SJSA1 (cell line): ENCODE measurements at regions not wholly inside any gene's neighbourhood (a gene's known extent, or its start where the extent isn't known, plus 50 kb on each side); places are given as distances from the start of the nearest gene placed in this dataset.
A peak's percentile ranks its signal among the peaks of the same experiment; 100 is the strongest.

Source experiments
- DNase-seq, 2 experiments: peaks; one replicate each; pipeline ENCODE4 v3.0.0-alpha.2; 2015 to 2020; ENCODE audit warnings: low spot score in 2 of 2, low read depth in 1 of 2
- H3K27ac ChIP-seq: fragments of 250-450 bp; sonication (Bioruptor Pico); 2 replicates; pipeline ENCODE4 v1.5.1; 2020; ENCODE audit warnings: mild to moderate bottlenecking, moderate library complexity
- H3K27me3 ChIP-seq: fragments of 250-450 bp; sonication (Bioruptor Pico); replicated peaks from 2 replicates; pipeline ENCODE4 v1.5.1; 2020; ENCODE audit warnings: mild to moderate bottlenecking, moderate library complexity
- H3K36me3 ChIP-seq: fragments of 250-450 bp; sonication (Bioruptor Pico); 2 replicates; pipeline ENCODE4 v1.5.1; 2020; ENCODE audit warnings: mild to moderate bottlenecking
- H3K4me1 ChIP-seq: fragments of 250-450 bp; sonication (Bioruptor Pico); replicated peaks from 2 replicates; pipeline ENCODE4 v1.6.1; 2021; ENCODE audit warnings: mild to moderate bottlenecking
- H3K4me3 ChIP-seq: fragments of 250-450 bp; sonication (Bioruptor Pico); 2 replicates; pipeline ENCODE4 v1.5.1; 2020; ENCODE audit warnings: mild to moderate bottlenecking
- H3K9me3 ChIP-seq: fragments of 250-450 bp; sonication (Bioruptor Pico); replicated peaks from 2 replicates; pipeline ENCODE4 v1.5.1; 2020; ENCODE audit warnings: mild to moderate bottlenecking

- no peak overlapping the region for H3K27ac ChIP-seq
- no peaks in the 10 kb centered on the region for H3K36me3 ChIP-seq
- H3K4me1 ChIP-seq, result no peaks in the 10 kb centered on the region
- no peaks in the 10 kb centered on the region for H3K27me3 ChIP-seq
- no peak overlapping the region for H3K4me3 ChIP-seq
- no peak for DNase-seq
- no peaks in the 10 kb centered on the region for H3K9me3 ChIP-seq
Observed at GRCh38 chr3:43907508-43907858, 216.7 kb downstream of the ABHD5 start.

GRCh38 chr3:43908456-43908855 lies 217.7 kb downstream of the ABHD5 start:
- no peaks in the 10 kb centered on the region for H3K4me1 ChIP-seq
- H3K27me3 ChIP-seq, result no peaks in the 10 kb centered on the region
- no peak overlapping the region for H3K4me3 ChIP-seq
- no peak overlapping the region for H3K27ac ChIP-seq
- no peaks in the 10 kb centered on the region for H3K9me3 ChIP-seq
- H3K36me3 ChIP-seq, result no peaks in the 10 kb centered on the region
- DNase-seq, result no peak

GRCh38 chr3:43909149-43909548 lies 218.4 kb downstream of the ABHD5 start:
- no peak overlapping the region for H3K27ac ChIP-seq
- no peaks in the 10 kb centered on the region for H3K9me3 ChIP-seq
- no peak overlapping the region for H3K4me3 ChIP-seq
- no peaks in the 10 kb centered on the region for H3K36me3 ChIP-seq
- DNase-seq, result no peak
- H3K4me1 ChIP-seq, result no peaks in the 10 kb centered on the region
- no peaks in the 10 kb centered on the region for H3K27me3 ChIP-seq

GRCh38 chr3:43910750-43911149 lies 220.0 kb downstream of the ABHD5 start:
- H3K4me1 ChIP-seq, result no peaks in the 10 kb centered on the region
- H3K27me3 ChIP-seq, result no peaks in the 10 kb centered on the region
- no peak overlapping the region for H3K4me3 ChIP-seq
- no peak for DNase-seq
- H3K9me3 ChIP-seq, result no peaks in the 10 kb centered on the region
- H3K27ac ChIP-seq, result no peak overlapping the region
- no peaks in the 10 kb centered on the region for H3K36me3 ChIP-seq

- H3K9me3 ChIP-seq, result no peaks in the 10 kb centered on the region
- no peak overlapping the region for H3K27ac ChIP-seq
- no peaks in the 10 kb centered on the region for H3K36me3 ChIP-seq
- no peaks in the 10 kb centered on the region for H3K27me3 ChIP-seq
- H3K4me3 ChIP-seq, result no peak overlapping the region
- no peak for DNase-seq
- no peaks in the 10 kb centered on the region for H3K4me1 ChIP-seq
Observed at GRCh38 chr3:43913036-43913948, 222.6 kb downstream of the ABHD5 start.

- H3K27ac ChIP-seq, result no peak overlapping the region
- no peak overlapping the region for H3K4me3 ChIP-seq
- DNase-seq, result no peak
Observed at GRCh38 chr3:43914269-43914668, 223.5 kb downstream of the ABHD5 start.

GRCh38 chr3:43915546-43915945 lies 224.8 kb downstream of the ABHD5 start:
- no peak overlapping the region for H3K27ac ChIP-seq
- no peak overlapping the region for H3K4me3 ChIP-seq
- no peaks in the 10 kb centered on the region for H3K36me3 ChIP-seq
- DNase-seq, result no peak
- H3K9me3 ChIP-seq, result no peaks in the 10 kb centered on the region
- H3K27me3 ChIP-seq, result no peaks in the 10 kb centered on the region
- no peaks in the 10 kb centered on the region for H3K4me1 ChIP-seq

More at GRCh38 chr3:43914269-43914668, 223.5 kb downstream of the ABHD5 start:
- Histone ChIP-seq H3K9me3 (no peaks in the 10 kb centered on the region), H3K27me3 (no peaks in the 10 kb centered on the region), H3K4me1 (no peaks in the 10 kb centered on the region), H3K36me3 (no peaks in the 10 kb centered on the region)

- Histone ChIP-seq H3K36me3 (no peaks in the 10 kb centered on the region), H3K9me3 (no peaks in the 10 kb centered on the region), H3K4me3 (no peak overlapping the region), H3K27ac (no peak overlapping the region), H3K4me1 (no peaks in the 10 kb centered on the region), H3K27me3 (no peaks in the 10 kb centered on the region)
- DNase-seq, result no peak
Observed at GRCh38 chr3:43917361-43917760, 226.6 kb downstream of the ABHD5 start.

- no peaks in the 10 kb centered on the region for H3K27me3 ChIP-seq
- no peaks in the 10 kb centered on the region for H3K9me3 ChIP-seq
- H3K27ac ChIP-seq, result no peak overlapping the region
- H3K4me3 ChIP-seq, result no peak overlapping the region
- H3K4me1 ChIP-seq, result no peaks in the 10 kb centered on the region
- no peaks in the 10 kb centered on the region for H3K36me3 ChIP-seq
- DNase-seq, result no peak
Observed at GRCh38 chr3:43919029-43919428, 228.3 kb downstream of the ABHD5 start.

GRCh38 chr3:43921056-43921648 lies 230.4 kb downstream of the ABHD5 start:
- Histone ChIP-seq H3K27me3 (no peaks in the 10 kb centered on the region), H3K4me3 (no peak overlapping the region), H3K36me3 (no peaks in the 10 kb centered on the region), H3K9me3 (no peaks in the 10 kb centered on the region), H3K27ac (no peak overlapping the region), H3K4me1 (no peaks in the 10 kb centered on the region)
- DNase-seq, result no peak

GRCh38 chr3:43922374-43922773 lies 231.6 kb downstream of the ABHD5 start:
- DNase-seq, result no peak
- no peaks in the 10 kb centered on the region for H3K36me3 ChIP-seq
- no peaks in the 10 kb centered on the region for H3K27me3 ChIP-seq
- H3K27ac ChIP-seq, result no peak overlapping the region
- H3K4me3 ChIP-seq, result no peak overlapping the region
- no peaks in the 10 kb centered on the region for H3K4me1 ChIP-seq
- H3K9me3 ChIP-seq, result no peaks in the 10 kb centered on the region

- Histone ChIP-seq H3K27ac (no peak overlapping the region), H3K4me3 (no peak overlapping the region), H3K9me3 (no peaks in the 10 kb centered on the region), H3K36me3 (no peaks in the 10 kb centered on the region), H3K4me1 (no peaks in the 10 kb centered on the region), H3K27me3 (no peaks in the 10 kb centered on the region)
- no peak for DNase-seq
Observed at GRCh38 chr3:43923104-43923882, 232.6 kb downstream of the ABHD5 start.

GRCh38 chr3:43926055-43926454 lies 235.3 kb downstream of the ABHD5 start:
- H3K4me1 ChIP-seq, result no peaks in the 10 kb centered on the region
- no peak overlapping the region for H3K4me3 ChIP-seq
- no peak for DNase-seq
- H3K9me3 ChIP-seq, result no peaks in the 10 kb centered on the region
- H3K27ac ChIP-seq, result no peak overlapping the region
- H3K27me3 ChIP-seq, result no peaks in the 10 kb centered on the region
- no peaks in the 10 kb centered on the region for H3K36me3 ChIP-seq

- peak in 1 of 2 experiments; percentile 8 for DNase-seq
- H3K9me3 ChIP-seq, result no peaks in the 10 kb centered on the region
- H3K27me3 ChIP-seq, result no peaks in the 10 kb centered on the region
- no peak overlapping the region for H3K27ac ChIP-seq
- no peaks in the 10 kb centered on the region for H3K36me3 ChIP-seq
- H3K4me1 ChIP-seq, result no peaks in the 10 kb centered on the region
- H3K4me3 ChIP-seq, result no peak overlapping the region
Observed at GRCh38 chr3:43932921-43933320, 242.2 kb downstream of the ABHD5 start.
